Heart left ventricle (tissue), 16 donors: ENCODE measurements at regions not wholly inside any gene's neighbourhood (a gene's known extent, or its start where the extent isn't known, plus 50 kb on each side); places are given as distances from the start of the nearest gene placed in this dataset.

Experiments used
- ATAC-seq, 4 donors: fragments of 200-7000 bp; cut with Tn5 transposase; one replicate each; pipeline ENCODE4 v1.9.1; 2020 to 2022; ENCODE audit warnings: moderate library complexity in 4 of 4, mild to moderate bottlenecking in 3 of 4, moderate number of reproducible peaks in 1 of 4
- DNase-seq, 5 donors: peaks; one replicate each; pipeline ENCODE4 v3.0.0-alpha.2; 2020
- H3K27ac ChIP-seq, 12 donors: fragments of 200-600 bp; sonication (generic) in 4 of 12; one replicate each; pipeline versions ENCODE4 v1.5.0 to v1.8.0; 2016 to 2022; ENCODE audit warnings: mild to moderate bottlenecking in 2 of 12
- H3K27me3 ChIP-seq, 9 donors: fragments of 200-600 bp; sonication (generic) in 2 of 9; one replicate each; pipeline versions ENCODE4 v1.5.1 to v1.8.0; 2016 to 2022; ENCODE audit warnings: mild to moderate bottlenecking in 3 of 9
- H3K36me3 ChIP-seq, 9 donors: fragments of 200-600 bp; sonication (generic) in 2 of 9; one replicate each; pipeline versions ENCODE4 v1.5.0 to v1.8.0; 2018 to 2022; ENCODE audit warnings: mild to moderate bottlenecking in 2 of 9
- H3K4me1 ChIP-seq, 12 donors: fragments of 200-600 bp; sonication (generic) in 4 of 12; one replicate each; pipeline versions ENCODE4 v1.5.0 to v1.8.0; 2016 to 2022; ENCODE audit warnings: mild to moderate bottlenecking in 3 of 12
- H3K4me3 ChIP-seq, 12 donors: fragments of 200-600 bp; sonication (generic) in 4 of 12; one replicate each; pipeline versions ENCODE4 v1.5.0 to v1.8.0; 2017 to 2022; ENCODE audit warnings: mild to moderate bottlenecking in 9 of 12, moderate library complexity in 4 of 12
- H3K9me3 ChIP-seq, 12 donors: fragments of 200-600 bp; sonication (generic) in 4 of 12; one replicate each; pipeline versions ENCODE4 v1.5.0 to v1.8.0; 2016 to 2022; ENCODE audit warnings: mild to moderate bottlenecking in 1 of 12
- POLR2A ChIP-seq, 2 donors: fragments of 450-650 bp; IDR thresholded peaks; one replicate each; pipeline ENCODE4 v1.6.1; 2017; ENCODE audit warnings: antibody characterized with exemption in 2 of 2, mild to moderate bottlenecking in 2 of 2, moderate library complexity in 2 of 2
- WGBS, 4 donors: extraction: QIAGEN DNeasy Blood & Tissue Kit in 2 of 4; methylation state at CpG; one replicate each; pipeline versions ENCODE4 v1.1.5 to v1.1.7; 2013 to 2018; 5-methylcytosine and 5-hydroxymethylcytosine counted together
- intact Hi-C, 10 donors: fragments of 100-400 bp; cut with DNase I; formaldehyde crosslinking; loops; one replicate each; pipeline versions ENCODE4 v1.11.1 to v1.14.2; 2022
- TF ChIP-seq, protein P1 (sequence below), 12 donors: fragments of 200-600 bp; sonication (generic) in 4 of 12; IDR thresholded peaks; one replicate each; pipeline versions ENCODE4 v1.5.0 to v1.8.0; 2018 to 2022; ENCODE audit warnings: antibody characterized with exemption in 12 of 12, mild to moderate bottlenecking in 5 of 12
- donor health status: ischemic (EF 13 %, LVEDD 7.1; RV severe dilation, severe dysfunction).
- donor health status: healthy with polysubstance abuse.
- donor health status: DM: no; HTN: yes; CAD: no.
- donor health status: DM: no; HTN: no; CAD: no.
- donor health status: ischemic (EF 25% LVEDD 6.9; RV normal size, moderate dysfunction).
- donor health status: ischemic (EF 25% LVEDD 5.7; RV mildly dilated, moderate dysfunction).
- donor health status: healthy.
- donor health status: DM: yes; HTN: yes; CAD: no.
- donor health status: ischemic (EF 35%, LVEDD 5.7; RV mildly dilated, moderate dysfunction).
- donor health status: nonischemic (EF 11% LVEDD 7.7; RV severe dilation, severe dysfunction).
- donor health status: DM: yes; HTN: yes; CAD: no.
- donor health status: PGD.
- donor health status: ischemic (EF 29% LVEDD 5.4; RV normal size, mild dysfunction).
- donor health status: nonischemic (EF 23%, LVEDD 6.1; RV moderate dilation, normal function).

GRCh38 chr16:72649254-72649944 is 398.5 kb downstream of the ZFHX3 start:
- H3K9me3 ChIP-seq = peaks cover 0 to 8% (median 0%) of the 10 kb centered on the region in 12 donors
- no peak overlapping the region for H3K4me3 ChIP-seq
- no peak overlapping the region for H3K27ac ChIP-seq
- H3K4me1 ChIP-seq = no peaks in the 10 kb centered on the region
- no peak for DNase-seq
- no peak for ATAC-seq
- no peaks in the 10 kb centered on the region for H3K36me3 ChIP-seq
- intact Hi-C loops = no loop called here
- TF ChIP-seq POLR2A (IDR thresholded peaks at IDR 0.05) = no peak
- TF ChIP-seq, protein P1, sequence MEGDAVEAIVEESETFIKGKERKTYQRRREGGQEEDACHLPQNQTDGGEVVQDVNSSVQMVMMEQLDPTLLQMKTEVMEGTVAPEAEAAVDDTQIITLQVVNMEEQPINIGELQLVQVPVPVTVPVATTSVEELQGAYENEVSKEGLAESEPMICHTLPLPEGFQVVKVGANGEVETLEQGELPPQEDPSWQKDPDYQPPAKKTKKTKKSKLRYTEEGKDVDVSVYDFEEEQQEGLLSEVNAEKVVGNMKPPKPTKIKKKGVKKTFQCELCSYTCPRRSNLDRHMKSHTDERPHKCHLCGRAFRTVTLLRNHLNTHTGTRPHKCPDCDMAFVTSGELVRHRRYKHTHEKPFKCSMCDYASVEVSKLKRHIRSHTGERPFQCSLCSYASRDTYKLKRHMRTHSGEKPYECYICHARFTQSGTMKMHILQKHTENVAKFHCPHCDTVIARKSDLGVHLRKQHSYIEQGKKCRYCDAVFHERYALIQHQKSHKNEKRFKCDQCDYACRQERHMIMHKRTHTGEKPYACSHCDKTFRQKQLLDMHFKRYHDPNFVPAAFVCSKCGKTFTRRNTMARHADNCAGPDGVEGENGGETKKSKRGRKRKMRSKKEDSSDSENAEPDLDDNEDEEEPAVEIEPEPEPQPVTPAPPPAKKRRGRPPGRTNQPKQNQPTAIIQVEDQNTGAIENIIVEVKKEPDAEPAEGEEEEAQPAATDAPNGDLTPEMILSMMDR (IDR thresholded peaks at IDR 0.05) = no peak
- 88 to 92% (median 90%) methylated on average over 3 of the region's 3 CpGs for WGBS, 4 donors
- no peaks in the 10 kb centered on the region for H3K27me3 ChIP-seq

DNA sequence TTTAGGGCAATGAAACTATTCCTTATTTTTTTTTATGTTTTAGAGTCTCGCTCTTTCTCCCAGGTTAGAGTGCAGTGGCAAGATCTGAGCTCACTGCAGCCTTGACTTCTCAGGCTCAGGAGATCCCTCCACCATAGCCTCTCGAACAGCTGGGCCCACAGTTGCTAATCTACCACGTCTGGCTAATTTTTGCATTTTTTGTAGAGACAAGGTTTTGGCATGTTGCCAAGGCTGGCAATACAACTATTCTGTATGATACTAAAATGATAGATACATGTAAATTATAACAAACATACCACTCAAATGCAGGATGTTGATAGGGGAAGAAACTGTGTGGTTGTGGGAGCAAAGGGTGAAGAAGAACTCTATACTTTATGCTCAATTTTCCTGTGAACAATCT is 401.3 kb downstream of the ZFHX3 start:
- no peak for ATAC-seq
- 78 to 82% (median 79%) methylated on average over 3 of the region's 3 CpGs for WGBS, 4 donors
- Histone ChIP-seq H3K27me3 (no peaks in the 10 kb centered on the region), H3K36me3 (no peaks in the 10 kb centered on the region), H3K4me3 (no peak overlapping the region), H3K27ac (no peak overlapping the region), H3K9me3 (peaks cover 0 to 12% (median 0%) of the 10 kb centered on the region in 12 donors), H3K4me1 (no peaks in the 10 kb centered on the region)
- intact Hi-C loops = no loop called here
- TF ChIP-seq, protein P1 (IDR thresholded peaks at IDR 0.05) = no peak
- TF ChIP-seq POLR2A (IDR thresholded peaks at IDR 0.05) = no peak
- no peak for DNase-seq

DNA sequence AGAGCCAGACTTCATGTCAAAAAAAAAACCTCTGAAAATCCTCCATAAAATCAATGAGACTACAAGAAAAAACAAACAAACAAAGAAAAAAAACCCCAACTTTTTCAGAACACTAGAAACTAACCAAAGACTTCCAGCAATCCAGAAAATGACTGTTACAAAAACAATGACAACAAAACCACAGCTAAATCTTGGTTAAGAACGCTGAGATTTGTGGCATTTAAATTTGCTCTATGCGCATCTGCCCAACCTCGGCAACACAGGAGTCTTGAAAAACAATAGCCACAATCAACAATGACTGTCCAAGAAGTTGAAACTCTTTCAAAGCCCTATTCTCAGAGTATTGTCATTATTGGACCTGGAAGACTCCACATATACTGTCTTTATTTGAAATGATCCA is 402.4 kb downstream of the ZFHX3 start:
- intact Hi-C loops = no loop called here
- DNase-seq = no peak
- Histone ChIP-seq H3K4me3 (no peak overlapping the region), H3K27me3 (no peaks in the 10 kb centered on the region), H3K36me3 (no peaks in the 10 kb centered on the region), H3K27ac (no peak overlapping the region), H3K9me3 (peaks cover 0 to 16% (median 1%) of the 10 kb centered on the region in 12 donors), H3K4me1 (no peaks in the 10 kb centered on the region)
- WGBS, 4 donors = 77 to 86% (median 84%) methylated on average over 3 of the region's 3 CpGs
- TF ChIP-seq, protein P1 (IDR thresholded peaks at IDR 0.05) = no peak
- TF ChIP-seq POLR2A (IDR thresholded peaks at IDR 0.05) = no peak
- no peak for ATAC-seq

- no peaks in the 10 kb centered on the region for H3K4me1 ChIP-seq
- peaks cover 0 to 22% (median 7%) of the 10 kb centered on the region in 12 donors for H3K9me3 ChIP-seq
- H3K36me3 ChIP-seq = no peaks in the 10 kb centered on the region
- ATAC-seq (no peak), DNase-seq (no peak)
- TF ChIP-seq, protein P1 (IDR thresholded peaks at IDR 0.05) = no peak
- TF ChIP-seq POLR2A (IDR thresholded peaks at IDR 0.05) = no peak
- H3K27me3 ChIP-seq = no peaks in the 10 kb centered on the region
- intact Hi-C loops = no loop called here
- no peak overlapping the region for H3K4me3 ChIP-seq
- H3K27ac ChIP-seq = no peak overlapping the region
Observed at GRCh38 chr16:72644911-72645310, 403.0 kb downstream of the ZFHX3 start.
